ENCODE measurements at regions not wholly inside any gene's neighbourhood (a gene's known extent, or its start where the extent isn't known, plus 50 kb on each side); places are given as distances from the start of the nearest gene placed in this dataset.
A peak's percentile ranks its signal among the peaks of the same experiment; 100 is the strongest.
"Not testable (repeated sequence)": the region's sequence is repeated elsewhere in the genome, so short reads cannot be mapped to it uniquely, and the experiment has no call there.

GRCh38 chr3:16769525-16769924 is 115.2 kb upstream of the PLCL2 start:
- DNase-seq (ENCODE audit: low read depth): no peak

- peak; percentile 50 for DNase-seq (ENCODE audit: low read depth)
Observed at GRCh38 chr3:16770021-16770420, 114.7 kb upstream of the PLCL2 start.

GRCh38 chr3:16770792-16771191 is 114.0 kb upstream of the PLCL2 start:
- no peak for DNase-seq (ENCODE audit: low read depth)

GRCh38 chr3:16773594-16773993 is 111.2 kb upstream of the PLCL2 start:
- not testable (repeated sequence) for DNase-seq (ENCODE audit: low read depth)

- not testable (repeated sequence) for DNase-seq (ENCODE audit: low read depth)
Observed at GRCh38 chr3:16774536-16774935, 110.2 kb upstream of the PLCL2 start.

- peak; percentile 34 for DNase-seq (ENCODE audit: low read depth)
Observed at GRCh38 chr3:16784973-16785372, 99.8 kb upstream of the PLCL2 start.

GRCh38 chr3:16785465-16785864 is 99.3 kb upstream of the PLCL2 start:
- DNase-seq (ENCODE audit: low read depth): no peak

GRCh38 chr3:16788440-16789056 is 96.2 kb upstream of the PLCL2 start:
- DNase-seq (ENCODE audit: low read depth): no peak

- no peak for DNase-seq (ENCODE audit: low read depth)
Observed at GRCh38 chr3:16789344-16790120, 95.2 kb upstream of the PLCL2 start.

GRCh38 chr3:16790432-16791400 is 94.0 kb upstream of the PLCL2 start:
- DNase-seq (ENCODE audit: low read depth): no peak

GRCh38 chr3:16793321-16793720 is 91.4 kb upstream of the PLCL2 start:
- no peak for DNase-seq (ENCODE audit: low read depth)

GRCh38 chr3:16794257-16794656 is 90.5 kb upstream of the PLCL2 start:
- DNase-seq (ENCODE audit: low read depth): no peak

GRCh38 chr3:16795581-16795980 is 89.2 kb upstream of the PLCL2 start:
- no peak for DNase-seq (ENCODE audit: low read depth)

GRCh38 chr3:16797831-16798230 is 86.9 kb upstream of the PLCL2 start:
- DNase-seq (ENCODE audit: low read depth): no peak

GRCh38 chr3:16798738-16799137 is 86.0 kb upstream of the PLCL2 start:
- no peak for DNase-seq (ENCODE audit: low read depth)

- DNase-seq (ENCODE audit: low read depth): peak; percentile 31
Observed at GRCh38 chr3:16800361-16800760, 84.4 kb upstream of the PLCL2 start.

- DNase-seq (ENCODE audit: low read depth): peak; percentile 30
Observed at GRCh38 chr3:16801223-16801622, 83.5 kb upstream of the PLCL2 start.

- peak; percentile 45 for DNase-seq (ENCODE audit: low read depth)
Observed at GRCh38 chr3:16801698-16802097, 83.1 kb upstream of the PLCL2 start.

- peak; percentile 10 for DNase-seq (ENCODE audit: low read depth)
Observed at GRCh38 chr3:16802389-16802788, 82.4 kb upstream of the PLCL2 start.

GRCh38 chr3:16803019-16803418 is 81.7 kb upstream of the PLCL2 start:
- DNase-seq (ENCODE audit: low read depth): no peak

- peak; percentile 73 for DNase-seq (ENCODE audit: low read depth)
Observed at GRCh38 chr3:16807391-16807790, 77.4 kb upstream of the PLCL2 start.

- DNase-seq (ENCODE audit: low read depth): no peak
Observed at GRCh38 chr3:16808393-16809107, 76.2 kb upstream of the PLCL2 start.

Measured in EH (cell line).